H1 (cell line): ENCODE measurements at regions not wholly inside any gene's neighbourhood (a gene's known extent, or its start where the extent isn't known, plus 50 kb on each side); places are given as distances from the start of the nearest gene placed in this dataset.

Source experiments
- CTCF ChIA-PET: fragments of 300-600 bp; sonication (Branson Sonifier 250); formaldehyde crosslinking; loops from one replicate; lab custom pipeline; 2021; ENCODE audit not compliant: partially characterized antibody; lab: Charles Lee
- POLR2A ChIA-PET: fragments of 300-600 bp; sonication (Branson Sonifier 250); formaldehyde crosslinking; loops from one replicate; lab custom pipeline; 2021; ENCODE audit warnings: inconsistent platforms; ENCODE audit not compliant: partially characterized antibody; lab: Charles Lee
- DNase-seq, 2 experiments: peaks; one replicate each; pipeline versions ENCODE4 v3.0.0 to v3.0.0-alpha.2; 2010 to 2022; ENCODE audit warnings: low spot score in 2 of 2, low read depth in 1 of 2, mixed read lengths in 1 of 2
- FAIRE-seq: peaks from 2 replicates; lab custom pipeline; 2011; peaks lifted over from hg19 to GRCh38; lab: Jason Lieb, UNC
- H2AFZ ChIP-seq: 2 replicates; pipeline ENCODE4 v1.8.1; 2012; ENCODE audit warnings: low read length, inconsistent platforms
- H2AK5ac ChIP-seq: 2 replicates; pipeline ENCODE4 v1.6.1; 2013; ENCODE audit warnings: low read depth, low read length
- H2BK120ac ChIP-seq: replicated peaks from 2 replicates; pipeline ENCODE3; 2013; ENCODE audit warnings: low read depth, low read length, inconsistent platforms
- H2BK12ac ChIP-seq: 2 replicates; pipeline ENCODE4 v1.6.1; 2013; ENCODE audit warnings: low read depth, low read length
- H2BK15ac ChIP-seq: 2 replicates; pipeline ENCODE4 v1.6.1; 2013; ENCODE audit warnings: low read length
- H2BK20ac ChIP-seq: 2 replicates; pipeline ENCODE4 v1.6.1; 2013; ENCODE audit warnings: low read length
- H2BK5ac ChIP-seq: 2 replicates; pipeline ENCODE4 v1.6.1; 2013; ENCODE audit warnings: low read depth, low read length
- H3K14ac ChIP-seq: 2 replicates; pipeline ENCODE4 v1.6.1; 2013; ENCODE audit warnings: inconsistent platforms; ENCODE audit not compliant: insufficient read length
- H3K18ac ChIP-seq: 2 replicates; pipeline ENCODE4 v1.6.1; 2013; ENCODE audit warnings: low read length; ENCODE audit errors: extremely low read depth
- H3K23ac ChIP-seq: 2 replicates; pipeline ENCODE4 v1.6.1; 2013; ENCODE audit warnings: inconsistent platforms; ENCODE audit not compliant: insufficient read length
- H3K23me2 ChIP-seq: 2 replicates; pipeline ENCODE4 v1.6.1; 2013; ENCODE audit warnings: low read depth, low read length
- H3K27ac ChIP-seq: 2 replicates; pipeline ENCODE4 v1.6.1; 2011; ENCODE audit warnings: low read depth, low read length, inconsistent platforms
- H3K27me3 ChIP-seq, 4 experiments: replicated peaks in 1 of 4; 1 replicate in 1 of 4; 2 replicates in 3 of 4; pipeline versions ENCODE4 v1.6.1 to v1.8.1; 2011 to 2013; ENCODE audit warnings: low read length in 3 of 4, mild to moderate bottlenecking in 3 of 4, inconsistent platforms in 2 of 4, mixed read lengths in 2 of 4, moderate library complexity in 1 of 4; ENCODE audit not compliant: control insufficient read depth in 3 of 4, insufficient read depth in 3 of 4; ENCODE audit errors: extremely low read depth in 1 of 4
- H3K36me3 ChIP-seq, 4 experiments: 2 replicates each; pipeline versions ENCODE4 v1.6.1 to v1.8.1; 2011 to 2013; ENCODE audit warnings: mild to moderate bottlenecking in 4 of 4, low read length in 3 of 4, moderate library complexity in 2 of 4, control low read depth in 1 of 4, inconsistent platforms in 1 of 4; ENCODE audit not compliant: insufficient read depth in 4 of 4, control insufficient read depth in 2 of 4
- H3K4ac ChIP-seq: replicated peaks from 2 replicates; pipeline ENCODE3; 2013; ENCODE audit warnings: low read length, low read depth, mixed read lengths, inconsistent platforms; ENCODE audit not compliant: insufficient read length
- H3K4me1 ChIP-seq, 4 experiments: replicated peaks in 1 of 4; 1 replicate in 1 of 4; 2 replicates in 3 of 4; pipeline versions ENCODE4 v1.6.1 to v1.8.1; 2011 to 2013; ENCODE audit warnings: low read length in 3 of 4, inconsistent platforms in 2 of 4, mixed read lengths in 1 of 4; ENCODE audit not compliant: insufficient read depth in 4 of 4, control insufficient read depth in 3 of 4
- H3K4me2 ChIP-seq, 2 experiments: 2 replicates each; pipeline versions ENCODE4 v1.6.1 to v1.8.1; 2011 to 2013; ENCODE audit warnings: low read depth in 2 of 2, low read length in 2 of 2, control low read depth in 1 of 2, inconsistent platforms in 1 of 2, mild to moderate bottlenecking in 1 of 2; ENCODE audit not compliant: insufficient read depth in 1 of 2
- H3K4me3 ChIP-seq, 4 experiments: fragments of 200-600, 300-600 bp in 1 of 4; sonication (generic), shearing (Covaris generic), sonication (Bioruptor Twin) in 1 of 4; 2 replicates each; pipeline versions ENCODE4 v1.5.1 to v1.8.1; 2011 to 2016; ENCODE audit warnings: low read length in 4 of 4, low read depth in 3 of 4, control low read depth in 2 of 4, inconsistent platforms in 2 of 4, mild to moderate bottlenecking in 2 of 4, mixed read lengths in 1 of 4, moderate library complexity in 1 of 4; ENCODE audit not compliant: insufficient read depth in 2 of 4; ENCODE audit errors: extremely low read depth in 1 of 4
- H3K56ac ChIP-seq: replicated peaks from 2 replicates; pipeline ENCODE3; 2013; ENCODE audit warnings: low read depth, mild to moderate bottlenecking, mixed read lengths, low read length, inconsistent platforms; ENCODE audit not compliant: insufficient read length
- H3K79me1 ChIP-seq: 2 replicates; pipeline ENCODE4 v1.6.1; 2013; ENCODE audit warnings: low read depth, low read length, control low read depth
- H3K79me2 ChIP-seq, 2 experiments: 2 replicates each; pipeline versions ENCODE4 v1.6.1 to v1.8.1; 2012 to 2013; ENCODE audit warnings: low read length in 2 of 2, mild to moderate bottlenecking in 2 of 2, inconsistent platforms in 1 of 2; ENCODE audit not compliant: insufficient read depth in 2 of 2, control insufficient read depth in 1 of 2
- H3K9ac ChIP-seq, 4 experiments: replicated peaks in 1 of 4; 1 replicate in 1 of 4; 2 replicates in 3 of 4; pipeline versions ENCODE4 v1.6.1 to v1.8.1; 2011 to 2013; ENCODE audit warnings: low read depth in 3 of 4, low read length in 3 of 4, control low read depth in 2 of 4, mild to moderate bottlenecking in 2 of 4, moderate library complexity in 2 of 4, inconsistent platforms in 1 of 4; ENCODE audit errors: extremely low read depth in 1 of 4
- H3K9me3 ChIP-seq, 2 experiments: 2 replicates each; pipeline versions ENCODE4 v1.6.1 to v1.8.1; 2012 to 2013; ENCODE audit warnings: mild to moderate bottlenecking in 2 of 2, moderate library complexity in 2 of 2, control low read depth in 1 of 2, inconsistent platforms in 1 of 2, low read depth in 1 of 2, low read length in 1 of 2, mixed read lengths in 1 of 2; ENCODE audit not compliant: insufficient read depth in 2 of 2
- H4K20me1 ChIP-seq, 2 experiments: replicated peaks in 1 of 2; 2 replicates each; pipeline versions ENCODE3 to v1.8.1; 2011 to 2013; ENCODE audit warnings: inconsistent platforms in 2 of 2, low read length in 2 of 2, mild to moderate bottlenecking in 1 of 2; ENCODE audit not compliant: insufficient read depth in 2 of 2, control insufficient read depth in 1 of 2
- H4K5ac ChIP-seq: 2 replicates; pipeline ENCODE4 v1.6.1; 2013; ENCODE audit warnings: low read length, low read depth, mixed read lengths, inconsistent platforms; ENCODE audit not compliant: insufficient read length
- H4K8ac ChIP-seq: 2 replicates; pipeline ENCODE4 v1.8.0; 2013; ENCODE audit warnings: mild to moderate bottlenecking, moderate library complexity, low read length, inconsistent platforms; ENCODE audit not compliant: insufficient read depth; ENCODE audit errors: extremely low read depth
- H4K91ac ChIP-seq: replicated peaks from 2 replicates; pipeline ENCODE3; 2013; ENCODE audit warnings: low read length, mixed read lengths, inconsistent platforms; ENCODE audit not compliant: insufficient read length
- FOSL1 ChIP-seq: IDR thresholded peaks from 2 replicates; pipeline ENCODE4 v1.6.1; 2011; ENCODE audit warnings: mild to moderate bottlenecking, low read depth, low read length, moderate library complexity; ENCODE audit not compliant: insufficient read depth
- SIN3A ChIP-seq, 2 experiments: IDR thresholded peaks in 1 of 2; conservative IDR thresholded peaks in 1 of 2; 2 replicates each; pipeline ENCODE4 v1.6.1; 2011 to 2012; ENCODE audit warnings: low read length in 2 of 2, improper control_type of control experiment in 1 of 2, low read depth in 1 of 2, mild to moderate bottlenecking in 1 of 2
- WGBS, 2 experiments: shearing (Covaris generic) in 1 of 2; methylation state at CpG; one replicate each; pipeline versions ENCODE4 v1.1.6 to v1.1.7; 2013 to 2015; ENCODE audit warnings: low lambda C conversion rate in 2 of 2, mixed read lengths in 2 of 2, inconsistent platforms in 1 of 2, low coverage in 1 of 2, missing lambda C conversion rate in 1 of 2; ENCODE audit not compliant: insufficient replicate concordance in 2 of 2, insufficient coverage in 1 of 2, insufficient read length in 1 of 2; ENCODE audit errors: extremely low coverage in 1 of 2, missing lambda C conversion rate in 1 of 2; 5-methylcytosine and 5-hydroxymethylcytosine counted together
- TF ChIP-seq, protein P1 (sequence below): IDR thresholded peaks from 2 replicates; pipeline ENCODE4 v1.6.1; 2011; ENCODE audit warnings: low read length, improper control_type of control experiment

DNA sequence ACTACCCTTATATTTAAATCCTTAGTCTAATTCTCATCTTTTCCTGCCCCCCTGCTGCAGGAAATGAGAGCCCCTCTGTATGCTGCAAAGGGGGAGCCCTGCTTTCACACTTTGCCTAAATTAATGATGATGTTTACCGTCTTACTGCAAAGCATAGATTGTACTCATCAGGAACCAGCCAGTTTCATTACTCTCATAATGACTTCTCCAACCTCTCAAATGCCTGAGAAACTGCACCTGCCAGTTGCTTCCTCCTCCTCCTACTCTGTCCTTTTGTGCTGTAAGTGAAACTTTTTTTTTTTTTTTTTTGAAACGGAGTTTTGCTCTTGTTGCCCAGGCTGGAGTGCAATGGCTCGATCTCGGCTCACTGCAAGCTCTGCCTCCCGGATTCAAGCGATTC is 101.7 kb downstream of the ADSS2 start:
- peak overlapping the region; percentile 55; the same call in 1 of the 2 replicates for H2BK12ac ChIP-seq
- no peak overlapping the region for H3K14ac ChIP-seq
- H4K8ac ChIP-seq = no peak overlapping the region
- H3K4me1 ChIP-seq = peaks cover 0 to 18% (median 17%) of the 10 kb centered on the region in 4 experiments; a peak in 6 of 7 replicates
- no peak overlapping the region for H3K4ac ChIP-seq
- H2BK15ac ChIP-seq = no peak overlapping the region
- H3K79me2 ChIP-seq = no peaks in the 10 kb centered on the region
- H3K79me1 ChIP-seq = no peaks in the 10 kb centered on the region
- H3K36me3 ChIP-seq = no peaks in the 10 kb centered on the region
- H3K27me3 ChIP-seq = no peaks in the 10 kb centered on the region
- POLR2A ChIA-PET = interaction anchor here (0.7 to 3.0 kb wide), 2 partner anchors 12 to 618 kb away, joined by 3 to 10 read pairs; no protein-coding TSS in a partner anchor
- H2BK20ac ChIP-seq = no peak overlapping the region
- no peak overlapping the region for H3K9ac ChIP-seq
- H2BK120ac ChIP-seq = no peak overlapping the region
- no peaks in the 10 kb centered on the region for H4K20me1 ChIP-seq
- no peak overlapping the region for H4K91ac ChIP-seq
- no peak overlapping the region for H3K4me3 ChIP-seq
- TF ChIP-seq, protein P1, sequence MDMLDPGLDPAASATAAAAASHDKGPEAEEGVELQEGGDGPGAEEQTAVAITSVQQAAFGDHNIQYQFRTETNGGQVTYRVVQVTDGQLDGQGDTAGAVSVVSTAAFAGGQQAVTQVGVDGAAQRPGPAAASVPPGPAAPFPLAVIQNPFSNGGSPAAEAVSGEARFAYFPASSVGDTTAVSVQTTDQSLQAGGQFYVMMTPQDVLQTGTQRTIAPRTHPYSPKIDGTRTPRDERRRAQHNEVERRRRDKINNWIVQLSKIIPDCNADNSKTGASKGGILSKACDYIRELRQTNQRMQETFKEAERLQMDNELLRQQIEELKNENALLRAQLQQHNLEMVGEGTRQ = no peak
- no peak for TF ChIP-seq FOSL1
- TF ChIP-seq SIN3A (conservative IDR thresholded peaks at IDR 0.05 in 1 of 2, IDR thresholded peaks at IDR 0.05 in 1 of 2; ENCODE audit: low read depth in 1 of 2, low read length in 2 of 2) = no peak
- no peaks in the 10 kb centered on the region for H3K23me2 ChIP-seq
- CTCF ChIA-PET = interaction anchor here (0.6 kb wide), 1 partner anchor 402 kb away, joined by 3 read pairs; no protein-coding TSS in a partner anchor
- DNase-seq (no peak), FAIRE-seq (no peak)
- H4K5ac ChIP-seq = no peak overlapping the region
- no peak overlapping the region for H3K4me2 ChIP-seq
- H3K18ac ChIP-seq = no peak overlapping the region
- no peak overlapping the region for H2AK5ac ChIP-seq
- peak overlapping the region; percentile 41; the same call in 1 of the 2 replicates for H2BK5ac ChIP-seq
- WGBS, 2 experiments = 93% methylated on average over 5 of the region's 6 CpGs; no CpG with 5 or more reads in 1 of the 2 experiments
- H3K23ac ChIP-seq = no peak overlapping the region
- no peak overlapping the region for H2AFZ ChIP-seq
- H3K27ac ChIP-seq = no peak overlapping the region
- no peak overlapping the region for H3K56ac ChIP-seq
- no peaks in the 10 kb centered on the region for H3K9me3 ChIP-seq
